A549 (cell line): ENCODE measurements at regions not wholly inside any gene's neighbourhood (a gene's known extent, or its start where the extent isn't known, plus 50 kb on each side); places are given as distances from the start of the nearest gene placed in this dataset.

Source experiments
- CTCF ChIP-seq: fragments of >200 bp; sonication (Bioruptor Twin); formaldehyde crosslinking; IDR thresholded peaks from 3 replicates; pipeline ENCODE4 v1.5.1; 2016
- EP300 ChIP-seq, 2 experiments: fragments of >200 bp; sonication (Bioruptor Twin); formaldehyde crosslinking; IDR thresholded peaks; 2 replicates in 1 of 2; 3 replicates in 1 of 2; pipeline ENCODE4 v1.6.1; 2016 to 2017
- JUN ChIP-seq, 2 experiments: fragments of >200 bp; sonication (Bioruptor Twin); formaldehyde crosslinking; IDR thresholded peaks; 2 replicates in 1 of 2; 3 replicates in 1 of 2; pipeline ENCODE4 v1.6.1; 2016 to 2017
- MAFK ChIP-seq: fragments of 450-650 bp; IDR thresholded peaks from 2 replicates; pipeline ENCODE4 v1.6.1; 2014; ENCODE audit not compliant: partially characterized antibody
- POLR2A ChIP-seq: IDR thresholded peaks from 2 replicates; pipeline ENCODE4 v1.6.1; 2012; ENCODE audit warnings: mild to moderate bottlenecking, low read length
- RAD21 ChIP-seq, 2 experiments: fragments of >200 bp in 1 of 2; sonication (Bioruptor Twin) in 1 of 2; formaldehyde crosslinking in 1 of 2; IDR thresholded peaks in 1 of 2; conservative IDR thresholded peaks in 1 of 2; 2 replicates in 1 of 2; 3 replicates in 1 of 2; pipeline ENCODE4 v1.6.1; 2012 to 2018; ENCODE audit warnings: inconsistent platforms in 1 of 2
- REST ChIP-seq: fragments of 200-600 bp; sonication (generic); IDR thresholded peaks from 2 replicates; pipeline ENCODE4 v1.6.1; 2016; ENCODE audit warnings: antibody characterized with exemption, mild to moderate bottlenecking, moderate library complexity
- SMC3 ChIP-seq: fragments of >200 bp; sonication (Bioruptor Twin); formaldehyde crosslinking; IDR thresholded peaks from 3 replicates; pipeline ENCODE4 v1.6.1; 2018; ENCODE audit warnings: inconsistent platforms

GRCh38 chr17:77884967-77885641, 73.4 kb upstream of the TNRC6C start:
- TF ChIP-seq JUN (IDR thresholded peaks at IDR 0.05) (no peak), CTCF (no peak), REST (no peak), POLR2A (no peak), RAD21 (conservative IDR thresholded peaks at IDR 0.05 in 1 of 2, IDR thresholded peaks at IDR 0.05 in 1 of 2) (no peak), SMC3 (no peak), EP300 (IDR thresholded peaks at IDR 0.05) (no peak), MAFK (no peak)
